Nephron progenitor cell (in vitro differentiated cells): ENCODE measurements at regions not wholly inside any gene's neighbourhood (a gene's known extent, or its start where the extent isn't known, plus 50 kb on each side); places are given as distances from the start of the nearest gene placed in this dataset.
"Not testable (repeated sequence)": the region's sequence is repeated elsewhere in the genome, so short reads cannot be mapped to it uniquely, and the experiment has no call there.

Experiments used
- DNase-seq: peaks from one replicate; pipeline ENCODE4 v3.0.0; 2021
- H3K27ac Mint-ChIP-seq: 2 replicates; pipeline ENCODE4 v1.8.0; 2021; ENCODE audit warnings: mild to moderate bottlenecking, moderate library complexity, mixed read lengths
- H3K27me3 Mint-ChIP-seq: 2 replicates; pipeline ENCODE4 v1.8.0; 2021; ENCODE audit warnings: mild to moderate bottlenecking, low read depth, mixed read lengths; ENCODE audit not compliant: poor library complexity
- H3K36me3 Mint-ChIP-seq: 2 replicates; pipeline ENCODE4 v1.8.0; 2021; ENCODE audit warnings: low read depth, mixed read lengths
- H3K4me1 Mint-ChIP-seq: 2 replicates; pipeline ENCODE4 v1.8.0; 2021; ENCODE audit warnings: mixed read lengths
- H3K4me3 Mint-ChIP-seq: 2 replicates; pipeline ENCODE4 v1.8.0; 2021; ENCODE audit warnings: mild to moderate bottlenecking, moderate library complexity, mixed read lengths
- H3K9me3 Mint-ChIP-seq: 2 replicates; pipeline ENCODE4 v1.8.0; 2021; ENCODE audit warnings: mild to moderate bottlenecking, moderate library complexity, mixed read lengths
- TF ChIP-seq, protein P1 (sequence below): fragments of 200-600 bp; sonication (generic); IDR thresholded peaks from 2 replicates; pipeline ENCODE4 v1.5.0; 2021; ENCODE audit warnings: antibody characterized with exemption

DNA sequence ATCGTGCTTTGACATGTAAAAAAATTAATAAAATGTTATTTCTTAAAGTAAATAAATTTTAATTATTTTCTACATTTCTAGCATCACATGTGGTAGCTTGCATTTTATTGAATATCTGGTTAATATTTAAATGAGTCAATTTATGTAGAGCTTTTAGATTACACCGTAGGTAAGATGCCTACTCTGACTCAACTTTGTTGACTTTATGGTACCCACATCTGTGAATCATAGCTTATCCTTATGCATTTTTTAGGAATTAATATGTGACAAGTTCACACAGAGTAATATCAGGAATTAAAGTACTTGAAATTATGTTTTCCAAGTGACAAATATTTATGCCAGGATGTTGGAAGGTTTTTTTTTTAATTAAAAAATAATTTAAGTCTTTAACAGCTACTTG lies 120.7 kb downstream of the LEPR start:
- Mint-ChIP-seq H3K4me3 (no peak overlapping the region), H3K4me1 (peaks cover 7% of the 10 kb centered on the region), H3K27me3 (no peaks in the 10 kb centered on the region), H3K36me3 (peaks cover 9% of the 10 kb centered on the region), H3K27ac (no peak overlapping the region), H3K9me3 (peaks cover 23% of the 10 kb centered on the region)
- DNase-seq: no peak
- TF ChIP-seq, protein P1, sequence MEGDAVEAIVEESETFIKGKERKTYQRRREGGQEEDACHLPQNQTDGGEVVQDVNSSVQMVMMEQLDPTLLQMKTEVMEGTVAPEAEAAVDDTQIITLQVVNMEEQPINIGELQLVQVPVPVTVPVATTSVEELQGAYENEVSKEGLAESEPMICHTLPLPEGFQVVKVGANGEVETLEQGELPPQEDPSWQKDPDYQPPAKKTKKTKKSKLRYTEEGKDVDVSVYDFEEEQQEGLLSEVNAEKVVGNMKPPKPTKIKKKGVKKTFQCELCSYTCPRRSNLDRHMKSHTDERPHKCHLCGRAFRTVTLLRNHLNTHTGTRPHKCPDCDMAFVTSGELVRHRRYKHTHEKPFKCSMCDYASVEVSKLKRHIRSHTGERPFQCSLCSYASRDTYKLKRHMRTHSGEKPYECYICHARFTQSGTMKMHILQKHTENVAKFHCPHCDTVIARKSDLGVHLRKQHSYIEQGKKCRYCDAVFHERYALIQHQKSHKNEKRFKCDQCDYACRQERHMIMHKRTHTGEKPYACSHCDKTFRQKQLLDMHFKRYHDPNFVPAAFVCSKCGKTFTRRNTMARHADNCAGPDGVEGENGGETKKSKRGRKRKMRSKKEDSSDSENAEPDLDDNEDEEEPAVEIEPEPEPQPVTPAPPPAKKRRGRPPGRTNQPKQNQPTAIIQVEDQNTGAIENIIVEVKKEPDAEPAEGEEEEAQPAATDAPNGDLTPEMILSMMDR: no peak

DNA sequence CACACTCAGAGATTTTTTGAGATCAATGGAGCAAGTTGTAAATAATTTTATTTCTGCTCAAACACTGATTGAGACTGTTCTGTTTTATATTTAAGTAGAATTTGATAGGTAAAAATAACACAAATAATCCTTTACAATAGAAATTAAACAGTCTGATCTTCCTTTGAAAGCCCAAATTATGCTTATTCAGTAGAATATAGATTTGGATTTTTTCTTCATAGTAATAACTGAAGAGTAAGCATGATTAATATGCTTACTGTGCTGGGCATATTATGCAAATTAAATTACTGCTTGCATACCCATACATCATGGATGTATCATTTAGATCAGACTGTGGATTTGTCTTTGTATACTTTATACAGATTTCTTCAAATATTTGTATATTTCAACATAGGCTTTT lies 121.4 kb downstream of the LEPR start:
- Mint-ChIP-seq H3K9me3 (peaks cover 27% of the 10 kb centered on the region), H3K27ac (no peak overlapping the region), H3K27me3 (no peaks in the 10 kb centered on the region), H3K4me3 (no peak overlapping the region), H3K4me1 (peaks cover 7% of the 10 kb centered on the region), H3K36me3 (peaks cover 9% of the 10 kb centered on the region)
- TF ChIP-seq, protein P1: no peak
- DNase-seq: no peak

DNA sequence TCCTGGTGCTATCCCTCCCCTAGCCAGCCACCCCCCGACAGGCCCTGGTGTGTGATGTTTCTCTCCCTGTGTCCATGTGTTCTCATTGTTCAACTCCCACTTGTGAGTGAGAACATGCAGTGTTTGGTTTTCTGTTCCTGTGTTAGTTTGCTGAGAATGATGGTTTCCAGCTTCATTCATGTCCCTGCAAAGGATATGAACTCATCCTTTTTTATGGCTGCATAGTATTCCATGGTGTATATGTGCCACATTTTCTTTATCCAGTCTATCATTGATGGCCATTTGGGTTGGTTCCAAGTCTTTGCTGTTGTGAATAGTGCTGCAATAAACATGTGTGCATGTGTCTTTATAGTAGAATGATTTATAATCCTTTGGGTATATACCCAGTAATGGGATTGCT lies 122.1 kb downstream of the LEPR start:
- not testable (repeated sequence) for H3K36me3 Mint-ChIP-seq, H3K27ac Mint-ChIP-seq, H3K4me3 Mint-ChIP-seq, H3K27me3 Mint-ChIP-seq, H3K4me1 Mint-ChIP-seq, DNase-seq
- H3K9me3 Mint-ChIP-seq: peaks cover 27% of the 10 kb centered on the region

DNA sequence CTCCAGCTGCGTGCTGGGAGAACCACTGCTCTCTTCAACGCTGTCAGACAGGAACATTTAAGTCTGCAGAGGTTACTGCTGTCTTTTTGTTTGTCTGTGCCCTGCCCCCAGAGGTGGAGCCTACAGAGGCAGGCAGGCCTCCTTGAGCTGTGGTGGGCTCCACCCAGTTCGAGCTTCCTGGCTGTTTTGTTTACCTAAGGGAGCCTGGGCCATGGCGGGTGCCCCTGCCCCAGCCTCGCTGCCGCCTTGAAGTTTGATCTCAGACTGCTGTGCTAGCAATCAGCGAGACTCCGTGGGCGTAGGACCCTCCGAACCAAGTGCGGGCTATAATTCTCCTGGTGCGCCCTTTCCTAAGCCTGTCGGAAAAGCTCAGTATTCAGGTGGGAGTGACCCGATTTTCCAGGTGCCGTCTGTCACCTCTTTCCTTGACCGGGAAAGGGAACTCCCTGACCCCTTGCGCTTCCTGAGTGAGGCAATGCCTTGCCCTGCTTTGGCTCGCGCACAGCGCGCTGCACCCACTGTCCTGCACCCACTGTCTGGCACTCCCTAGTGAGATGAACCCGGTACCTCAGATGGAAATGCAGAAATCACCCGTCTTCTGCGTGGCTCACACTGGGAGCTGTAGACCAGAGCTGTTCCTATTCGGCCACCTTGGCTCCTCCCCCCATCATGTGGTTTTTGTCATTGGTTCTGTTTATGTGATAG lies 130.0 kb downstream of the LEPR start:
- Mint-ChIP-seq H3K4me1 (peaks cover 14% of the 10 kb centered on the region), H3K4me3 (peak overlapping the region; percentile 65), H3K9me3 (peaks cover 70% of the 10 kb centered on the region), H3K36me3 (peaks cover 30% of the 10 kb centered on the region)
- H3K27me3 Mint-ChIP-seq, H3K27ac Mint-ChIP-seq, DNase-seq: not testable (repeated sequence)

DNA sequence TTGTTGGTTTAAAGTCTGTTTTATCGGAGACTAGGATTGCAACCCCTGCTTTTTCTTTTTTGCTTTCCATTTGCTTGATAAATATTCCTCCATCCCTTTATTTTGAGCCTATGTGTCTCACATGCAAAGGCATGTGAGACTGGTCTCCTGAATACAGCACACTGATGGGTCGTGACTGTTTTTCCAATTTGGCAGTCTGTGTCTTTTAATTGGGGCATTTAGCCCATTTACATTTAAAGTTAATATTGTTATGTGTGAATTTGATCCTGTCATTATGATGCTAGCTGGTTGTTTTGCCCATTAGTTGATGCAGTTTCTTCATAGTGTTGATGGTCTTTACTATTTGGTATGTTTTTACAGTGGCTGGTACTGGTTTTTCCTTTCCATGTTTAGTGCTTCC lies 132.0 kb downstream of the LEPR start:
- Mint-ChIP-seq H3K4me1 (peaks cover 14% of the 10 kb centered on the region), H3K9me3 (peaks cover 74% of the 10 kb centered on the region), H3K36me3 (peaks cover 30% of the 10 kb centered on the region)
- H3K4me3 Mint-ChIP-seq, DNase-seq, H3K27ac Mint-ChIP-seq, H3K27me3 Mint-ChIP-seq: not testable (repeated sequence)

DNA sequence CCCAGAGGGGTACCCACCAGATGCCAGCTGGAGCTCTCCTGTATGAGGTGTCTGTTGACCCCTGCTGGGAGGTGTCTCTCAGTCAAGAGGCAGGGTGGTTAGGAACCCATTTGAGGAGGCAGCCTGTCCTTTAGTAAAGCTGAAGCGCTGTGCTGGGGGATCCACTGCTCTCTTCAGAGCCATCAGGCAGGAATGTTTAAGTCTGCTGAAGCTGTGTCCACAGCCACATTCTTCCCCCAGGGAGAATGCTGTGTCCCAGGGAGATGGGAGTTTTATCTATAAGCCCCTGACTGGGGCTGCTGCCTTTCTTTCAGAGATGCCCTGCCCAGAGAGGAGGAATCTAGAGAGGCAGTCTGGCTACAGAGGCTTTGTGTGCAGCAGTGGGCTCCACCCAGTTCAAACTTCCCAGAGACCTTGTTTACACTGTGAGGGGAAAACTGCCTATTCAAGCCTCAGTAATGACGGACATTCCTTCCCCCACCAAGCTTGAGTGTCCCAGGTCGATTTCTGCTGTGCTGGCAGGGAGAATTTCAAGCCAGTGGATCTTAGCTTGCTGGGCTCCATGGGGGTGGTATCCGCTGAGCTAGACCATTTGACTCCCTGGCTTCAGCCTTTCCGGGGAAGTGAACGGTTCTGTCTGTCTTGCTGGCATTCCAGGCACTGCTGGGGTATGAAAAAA lies 133.8 kb downstream of the LEPR start:
- peak overlapping the region; percentile 80 for H3K27ac Mint-ChIP-seq
- peaks cover 30% of the 10 kb centered on the region for H3K36me3 Mint-ChIP-seq
- not testable (repeated sequence) for H3K27me3 Mint-ChIP-seq, H3K4me3 Mint-ChIP-seq, DNase-seq
- peaks cover 14% of the 10 kb centered on the region for H3K4me1 Mint-ChIP-seq
- peaks cover 64% of the 10 kb centered on the region for H3K9me3 Mint-ChIP-seq

DNA sequence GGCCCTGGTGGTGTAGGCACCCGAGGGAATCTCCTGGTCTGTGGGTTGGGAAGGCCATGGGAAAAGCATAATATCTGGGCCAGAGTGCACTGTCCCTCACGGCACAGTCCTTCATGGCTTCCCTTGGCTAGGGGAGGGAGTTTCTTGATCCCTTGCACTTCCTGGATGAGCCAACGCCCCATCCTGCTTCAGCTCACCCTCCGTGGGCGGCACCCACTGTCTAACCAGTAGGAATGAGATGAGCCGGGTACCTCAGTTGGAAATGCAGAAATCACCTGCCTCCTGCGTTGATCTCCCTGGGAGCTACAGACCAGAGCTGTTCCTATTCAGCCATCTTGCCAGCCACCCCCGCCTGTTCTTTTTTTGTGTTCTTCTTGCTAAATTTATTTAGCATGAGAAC lies 134.4 kb downstream of the LEPR start:
- TF ChIP-seq, protein P1: no peak
- Mint-ChIP-seq H3K4me3 (no peak overlapping the region), H3K27ac (peak overlapping the region; percentile 80), H3K27me3 (peaks cover 2% of the 10 kb centered on the region), H3K36me3 (peaks cover 30% of the 10 kb centered on the region), H3K9me3 (peaks cover 59% of the 10 kb centered on the region), H3K4me1 (peaks cover 14% of the 10 kb centered on the region)
- DNase-seq: no peak

DNA sequence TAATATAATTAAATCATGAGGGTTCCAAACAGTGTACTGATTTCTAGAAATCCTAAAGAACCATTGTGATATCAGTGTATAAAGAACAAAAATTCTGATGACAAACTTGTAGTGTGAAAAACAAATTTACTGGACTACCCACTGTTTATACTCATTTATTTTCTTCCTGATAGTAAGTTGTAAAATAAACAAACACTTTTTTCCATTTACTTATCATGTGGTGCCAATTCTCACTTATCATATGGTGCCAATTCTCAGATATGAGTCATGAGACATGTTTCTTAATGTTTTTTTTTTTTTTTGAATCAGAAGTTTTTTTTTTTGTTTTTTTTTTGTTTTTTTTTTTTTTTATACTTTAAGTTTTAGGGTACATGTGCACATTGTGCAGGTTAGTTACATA lies 137.7 kb downstream of the LEPR start:
- DNase-seq: no peak
- TF ChIP-seq, protein P1: no peak
- peaks cover 26% of the 10 kb centered on the region for H3K9me3 Mint-ChIP-seq
- H3K36me3 Mint-ChIP-seq: peaks cover 4% of the 10 kb centered on the region
- H3K4me3 Mint-ChIP-seq: no peak overlapping the region
- H3K27me3 Mint-ChIP-seq: no peaks in the 10 kb centered on the region
- peaks cover 8% of the 10 kb centered on the region for H3K4me1 Mint-ChIP-seq
- H3K27ac Mint-ChIP-seq: no peak overlapping the region
